Inflammatory macrophage (primary cell): ENCODE measurements at regions not wholly inside any gene's neighbourhood (a gene's known extent, or its start where the extent isn't known, plus 50 kb on each side); places are given as distances from the start of the nearest gene placed in this dataset.

Source experiments
- DNase-seq, 2 donors: peaks; one replicate each; pipeline ENCODE4 v3.0.0-alpha.2; 2020 to 2022

DNA sequence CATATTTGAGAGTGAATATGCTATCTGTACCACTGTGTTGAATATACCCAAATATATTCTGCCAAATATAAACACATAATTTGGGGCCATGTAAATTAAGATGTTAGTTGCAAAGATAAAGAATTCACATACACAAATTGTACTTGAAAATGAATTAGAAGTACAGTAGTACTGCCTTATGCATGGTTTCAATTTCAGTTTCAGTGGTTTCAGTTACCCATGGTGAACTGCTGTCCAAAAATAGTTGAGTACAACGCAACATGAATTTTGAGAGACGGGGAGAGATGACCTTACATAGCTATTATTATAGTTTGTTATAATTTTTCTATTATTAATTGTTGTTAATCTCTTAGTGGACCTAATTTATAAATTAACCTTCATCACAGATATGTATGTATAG lies 1313.0 kb upstream of the FAM98A start:
- no peak for DNase-seq

- DNase-seq, result no peak
Observed at GRCh38 chr2:34909992-34910705, 1311.0 kb upstream of the FAM98A start.

DNA sequence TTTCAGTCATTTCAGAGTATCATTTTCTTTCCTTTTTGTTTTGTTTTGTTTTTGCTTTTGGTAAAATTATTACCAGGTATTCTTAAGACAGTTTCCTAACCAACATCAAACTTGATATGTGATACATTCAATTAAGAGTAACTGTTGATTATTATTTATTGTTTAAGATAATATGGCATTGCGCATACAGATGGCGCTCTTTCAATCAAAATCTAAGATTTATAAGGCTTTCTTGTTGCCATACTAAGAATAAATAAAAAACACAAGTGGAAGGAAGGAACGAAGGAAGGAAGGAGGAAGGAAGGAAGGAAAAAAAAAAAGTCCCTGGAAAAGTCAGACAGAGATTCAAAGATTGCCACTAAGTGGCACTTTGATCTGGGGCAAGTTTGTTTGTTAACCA lies 1308.7 kb upstream of the FAM98A start:
- no peak for DNase-seq

- DNase-seq, result no peak
Observed at GRCh38 chr2:34901739-34902138, 1302.6 kb upstream of the FAM98A start.

DNA sequence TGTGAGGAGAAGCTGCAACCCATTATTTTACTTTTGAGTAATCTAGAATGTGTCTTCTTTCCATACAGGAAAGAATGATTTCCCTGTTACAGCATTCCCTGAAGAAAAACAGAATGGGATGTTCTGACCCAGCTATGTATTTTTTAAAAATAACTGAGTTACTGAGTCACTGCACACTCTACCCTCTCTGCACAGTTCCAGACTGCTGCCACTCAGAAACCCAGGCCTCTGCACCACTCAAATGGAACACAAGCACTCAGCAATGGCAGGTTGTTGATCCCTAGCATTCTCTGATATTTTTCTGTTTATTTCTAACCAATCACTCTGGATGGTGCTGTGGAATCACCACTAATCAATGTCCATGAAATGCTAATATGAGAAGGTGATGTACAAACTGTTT lies 1300.0 kb upstream of the FAM98A start:
- no peak for DNase-seq

- DNase-seq, result no peak
Observed at GRCh38 chr2:34892766-34893165, 1293.7 kb upstream of the FAM98A start.

- no peak for DNase-seq
Observed at GRCh38 chr2:34892256-34892655, 1293.2 kb upstream of the FAM98A start.

GRCh38 chr2:34875091-34875745 lies 1276.1 kb upstream of the FAM98A start:
- DNase-seq, result no peak

- DNase-seq, result no peak
Observed at GRCh38 chr2:34853646-34854045, 1254.5 kb upstream of the FAM98A start.

- no peak for DNase-seq
Observed at GRCh38 chr2:34851804-34852203, 1252.7 kb upstream of the FAM98A start.

GRCh38 chr2:34849827-34850226 lies 1250.7 kb upstream of the FAM98A start:
- DNase-seq, result no peak

- no peak for DNase-seq
Observed at GRCh38 chr2:34848691-34849090, 1249.6 kb upstream of the FAM98A start.

DNA sequence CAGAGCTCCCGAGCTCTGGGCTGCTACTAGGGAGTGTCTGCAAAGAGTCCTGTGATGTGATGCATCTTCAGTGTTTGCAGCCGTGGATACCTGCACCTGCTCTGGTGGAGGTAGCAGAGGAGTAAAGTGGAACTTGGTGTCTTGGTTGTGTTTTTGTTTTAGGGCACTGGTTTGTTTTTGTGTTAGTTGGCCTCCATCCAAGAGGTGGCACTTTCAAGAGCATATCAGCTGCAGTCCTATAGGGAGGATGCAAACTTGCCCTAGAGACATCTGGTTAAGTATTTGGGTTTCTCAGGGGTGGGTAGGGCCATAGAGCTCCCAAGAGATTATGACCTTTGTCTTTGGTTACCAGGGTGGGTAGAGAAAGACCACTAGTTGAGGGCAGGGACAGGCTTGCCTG lies 1249.0 kb upstream of the FAM98A start:
- DNase-seq, result no peak

GRCh38 chr2:34844629-34845028 lies 1245.5 kb upstream of the FAM98A start:
- no peak for DNase-seq

DNA sequence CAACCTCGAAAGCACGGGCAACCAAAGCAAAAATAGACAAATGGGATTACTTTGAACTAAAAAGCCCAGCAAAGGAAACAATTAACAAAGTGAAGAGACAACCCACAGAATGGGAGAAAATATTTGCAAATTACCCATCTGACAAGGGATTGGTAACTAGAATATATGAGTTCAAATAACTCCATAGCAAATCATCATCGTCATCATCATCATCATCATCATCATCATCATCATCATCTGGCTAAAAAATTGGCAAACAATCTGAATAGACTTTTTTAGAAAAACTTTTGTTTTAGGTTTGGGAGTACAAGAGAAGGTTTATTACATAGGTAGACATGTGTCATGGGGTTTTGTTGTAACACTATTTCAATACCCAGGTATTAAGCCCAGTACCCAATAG lies 1239.3 kb upstream of the FAM98A start:
- no peak for DNase-seq

GRCh38 chr2:34836361-34836760 lies 1237.3 kb upstream of the FAM98A start:
- no peak for DNase-seq

- DNase-seq, result no peak
Observed at GRCh38 chr2:34831096-34831495, 1232.0 kb upstream of the FAM98A start.

DNA sequence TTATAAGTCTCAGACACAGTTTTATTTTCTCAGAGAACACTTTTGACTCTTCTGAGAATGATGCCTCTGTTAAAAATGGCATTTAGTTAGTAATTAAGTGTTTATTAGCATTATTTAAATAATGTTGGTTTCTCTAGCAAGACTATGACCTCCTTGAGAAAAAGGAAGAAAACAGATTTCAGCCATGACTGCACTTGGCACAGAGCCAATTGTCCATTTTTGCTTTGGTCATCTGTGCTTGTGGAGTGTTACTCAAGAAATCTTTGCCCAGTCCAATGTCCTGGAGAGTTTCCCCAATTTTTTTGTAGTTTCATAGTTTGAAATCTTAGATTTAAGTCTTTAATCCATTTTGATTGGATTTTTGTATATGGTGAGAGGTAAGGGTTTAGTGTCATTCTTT lies 1229.4 kb upstream of the FAM98A start:
- no peak for DNase-seq

- no peak for DNase-seq
Observed at GRCh38 chr2:34827398-34827797, 1228.3 kb upstream of the FAM98A start.

- DNase-seq, result no peak
Observed at GRCh38 chr2:34825686-34826085, 1226.6 kb upstream of the FAM98A start.

DNA sequence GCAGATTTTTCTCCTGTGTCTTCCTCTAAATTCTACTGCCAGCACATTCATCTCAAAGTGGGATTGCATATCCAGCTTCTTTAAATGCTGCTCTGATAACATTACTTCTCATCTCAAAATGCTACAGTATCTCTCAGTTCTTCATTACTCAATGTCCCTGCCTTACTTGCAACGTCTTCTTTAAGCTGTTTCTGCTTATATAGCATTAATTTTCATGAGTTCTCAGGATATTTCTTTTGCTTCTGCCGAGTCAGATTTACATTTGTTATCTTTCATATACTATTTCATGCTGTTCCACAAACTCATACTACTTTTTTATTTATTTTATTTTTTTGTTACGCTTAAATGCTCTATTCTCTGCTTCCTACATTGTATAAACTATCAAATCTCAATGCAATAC lies 1223.5 kb upstream of the FAM98A start:
- DNase-seq, result no peak

GRCh38 chr2:34815052-34815741 lies 1216.1 kb upstream of the FAM98A start:
- DNase-seq, result no peak

DNA sequence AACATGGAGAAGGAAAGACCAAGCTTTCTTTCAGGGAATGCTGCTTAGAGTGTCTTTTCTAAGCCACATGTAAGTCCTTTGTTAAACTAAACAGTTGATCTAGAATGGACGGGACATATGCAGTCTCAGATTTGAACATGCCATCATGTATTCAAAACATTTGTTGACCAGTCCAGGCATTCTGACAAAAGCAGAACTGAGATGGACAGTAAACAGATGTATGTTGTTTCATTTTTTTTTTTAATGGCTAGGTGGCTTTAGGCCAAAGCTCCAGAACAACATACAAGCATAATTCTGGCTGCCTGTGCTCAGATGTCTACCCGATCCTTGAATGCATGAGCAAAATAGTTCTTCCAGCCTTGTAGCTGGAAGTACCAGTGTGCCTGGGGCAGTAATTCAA lies 1211.4 kb upstream of the FAM98A start:
- no peak for DNase-seq

DNA sequence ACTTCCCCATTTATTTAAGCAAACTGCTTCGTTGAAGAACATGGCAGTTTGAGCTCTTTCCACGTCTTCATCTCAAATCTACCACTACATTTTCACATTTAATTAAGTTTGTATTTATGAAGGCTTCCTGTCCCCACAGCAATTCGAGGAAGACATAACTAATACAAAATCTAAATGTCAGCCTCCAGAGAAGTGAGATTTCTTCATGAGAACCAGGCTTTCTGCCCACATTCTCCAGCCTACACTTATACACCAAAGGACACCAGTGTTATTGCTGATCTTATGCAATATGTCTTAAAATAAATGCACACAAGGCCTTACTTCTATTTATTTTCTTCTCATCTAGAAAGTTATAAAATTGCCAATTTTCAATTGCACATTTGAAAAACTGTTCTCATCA lies 1209.3 kb upstream of the FAM98A start:
- DNase-seq, result peak; percentile 42 to 48
